OCI-LY7 (cell line): ENCODE measurements at regions not wholly inside any gene's neighbourhood (a gene's known extent, or its start where the extent isn't known, plus 50 kb on each side); places are given as distances from the start of the nearest gene placed in this dataset.

ENCODE experiments used
- CTCF ChIP-seq: fragments of 200-600 bp; sonication (generic); conservative IDR thresholded peaks from 2 replicates; pipeline ENCODE4 v1.5.1; 2014; ENCODE audit warnings: mild to moderate bottlenecking, antibody characterized with exemption, low read length, moderate library complexity, mixed read lengths
- EZH2phosphoT487 ChIP-seq: fragments of 200-600 bp; sonication (generic); IDR thresholded peaks from 2 replicates; pipeline ENCODE4 v1.6.1; 2018; ENCODE audit warnings: low read depth, borderline replicate concordance, mild to moderate bottlenecking, mixed run types, antibody characterized with exemption, low read length, moderate library complexity, mixed read lengths

GRCh38 chr5:97554977-97555643, 372.1 kb upstream of the RIOK2 start:
- TF ChIP-seq CTCF, result no peak
- TF ChIP-seq EZH2phosphoT487, result no peak
